ENCODE measurements at regions not wholly inside any gene's neighbourhood (a gene's known extent, or its start where the extent isn't known, plus 50 kb on each side); places are given as distances from the start of the nearest gene placed in this dataset.

GRCh38 chr11:109564241-109564640, 142.3 kb downstream of the C11orf87 start:
- no peak for DNase-seq

GRCh38 chr11:109582470-109582869, 160.5 kb downstream of the C11orf87 start:
- no peak for DNase-seq

GRCh38 chr11:109584001-109584972, 162.3 kb downstream of the C11orf87 start:
- no peak for DNase-seq

GRCh38 chr11:109586789-109587188, 164.8 kb downstream of the C11orf87 start:
- DNase-seq: no peak

DNA sequence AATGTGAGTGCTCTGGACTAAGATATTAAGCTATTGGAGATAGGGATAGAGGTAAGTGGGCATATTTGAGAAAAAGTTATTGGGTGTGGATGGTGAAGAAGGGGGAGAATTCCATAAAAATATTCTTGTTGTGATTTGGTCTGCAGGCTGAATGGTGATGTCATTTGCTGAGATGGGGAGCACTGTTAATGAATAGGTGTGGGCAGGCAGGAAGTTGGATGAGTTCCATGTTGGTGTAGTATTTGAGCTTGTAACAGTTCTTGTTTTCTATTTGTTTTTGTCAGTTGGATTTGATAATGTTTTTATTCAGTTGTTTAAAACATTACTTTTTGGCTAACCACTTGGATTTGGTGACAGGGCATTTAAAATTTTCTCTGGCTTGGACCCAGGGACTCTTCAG, 168.8 kb downstream of the C11orf87 start:
- DNase-seq: no peak

GRCh38 chr11:109597336-109597735, 175.3 kb downstream of the C11orf87 start:
- no peak for DNase-seq

DNA sequence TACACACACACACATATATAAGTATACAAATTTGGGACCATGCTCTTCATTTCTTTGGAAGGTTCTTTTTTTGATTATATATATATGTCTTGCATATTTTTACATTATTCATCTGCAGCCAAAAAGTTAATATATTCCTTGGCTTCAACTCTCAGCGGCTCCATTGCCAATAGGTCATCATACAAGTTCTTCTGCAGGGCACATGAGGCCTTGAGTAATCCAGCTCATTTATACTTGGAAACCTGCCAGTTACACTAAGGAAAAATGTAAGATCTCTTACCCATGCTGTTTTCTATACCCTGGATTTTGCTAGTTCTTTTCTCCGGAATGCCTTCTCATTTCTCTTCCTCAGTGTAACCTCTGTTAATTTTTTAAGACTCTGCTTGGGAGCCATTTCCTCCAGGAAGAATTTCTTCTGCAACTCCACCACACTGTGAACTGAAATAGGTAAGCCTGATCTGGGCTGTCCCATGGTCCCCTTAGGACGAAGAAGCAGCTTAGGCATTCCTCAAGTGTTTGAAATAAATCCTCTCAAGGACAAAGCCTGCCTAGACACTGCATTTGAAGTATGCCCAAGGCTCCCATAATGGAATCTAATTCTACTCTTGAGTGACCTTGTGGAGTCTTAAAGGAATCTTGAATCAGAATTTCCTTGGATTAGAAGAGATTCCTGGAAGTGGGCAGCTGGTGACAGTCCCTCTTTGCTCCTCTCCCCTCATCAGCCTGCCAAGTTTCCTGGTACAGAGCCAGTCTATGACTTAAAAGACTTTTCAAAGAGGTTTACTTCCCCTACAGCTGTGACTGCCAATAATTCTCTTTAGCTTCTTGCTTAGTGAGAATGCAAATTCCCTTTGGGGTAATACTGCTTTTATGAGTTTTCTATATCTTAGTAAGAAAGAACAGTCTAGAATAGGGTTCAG, 182.8 kb downstream of the C11orf87 start:
- DNase-seq: no peak

DNA sequence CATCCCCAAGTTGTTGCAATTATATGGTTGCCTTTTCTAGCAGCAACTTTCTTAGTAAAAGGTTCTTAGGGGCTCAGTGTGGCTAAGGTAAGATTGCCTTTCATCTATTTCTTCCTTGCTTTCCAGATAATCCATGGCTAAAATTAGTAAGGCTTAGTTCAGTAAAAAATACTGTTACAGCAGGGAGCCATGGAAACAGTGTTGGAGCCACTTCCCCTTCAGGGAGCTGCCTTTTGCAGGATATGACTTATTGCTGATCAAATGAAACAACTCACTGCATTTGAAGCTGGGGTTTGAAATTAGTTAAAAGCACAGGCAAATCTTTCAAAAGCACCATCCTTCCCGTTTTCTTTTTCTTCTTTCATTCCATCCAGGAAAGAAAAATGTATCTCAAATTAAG, 184.3 kb downstream of the C11orf87 start:
- DNase-seq: no peak

GRCh38 chr11:109609454-109610185, 187.6 kb downstream of the C11orf87 start:
- no peak for DNase-seq

DNA sequence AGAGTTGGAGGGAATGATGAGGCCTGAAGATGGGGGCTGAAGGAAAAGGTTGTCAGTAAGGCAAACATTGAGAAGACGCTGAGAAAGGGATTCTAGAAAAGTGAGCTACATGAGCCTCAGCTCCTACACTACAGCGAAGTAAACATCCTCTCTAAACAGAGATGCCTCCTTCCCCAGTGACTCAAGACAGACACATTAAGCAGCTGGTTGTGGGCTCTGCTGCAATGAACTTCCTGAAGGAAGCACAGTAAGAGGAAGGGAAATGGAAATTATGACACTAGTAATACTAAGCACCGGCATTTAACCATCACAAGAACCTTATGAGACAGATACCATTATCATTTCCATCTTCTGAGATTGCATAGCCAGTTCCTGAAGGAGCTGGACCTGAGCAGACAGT, 190.5 kb downstream of the C11orf87 start:
- no peak for DNase-seq

DNA sequence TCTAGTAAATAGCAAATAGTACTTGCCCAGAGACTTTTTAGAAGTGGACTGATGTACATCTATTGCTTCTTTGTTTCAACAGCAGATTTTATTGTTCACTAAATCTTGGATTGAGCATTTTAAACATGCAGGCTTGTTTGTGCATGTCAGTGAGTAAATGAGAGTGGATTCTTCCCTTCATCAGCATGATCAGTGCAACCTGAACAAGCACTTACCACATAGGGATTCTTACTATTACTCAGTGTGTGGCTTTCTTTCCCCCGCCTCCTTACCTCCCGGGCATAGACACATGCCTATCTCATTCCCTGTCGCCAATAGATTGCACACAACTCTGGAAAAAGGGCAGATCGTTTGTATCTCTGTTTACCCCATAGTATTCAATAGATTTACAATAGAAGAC, 197.5 kb downstream of the C11orf87 start:
- no peak for DNase-seq

DNA sequence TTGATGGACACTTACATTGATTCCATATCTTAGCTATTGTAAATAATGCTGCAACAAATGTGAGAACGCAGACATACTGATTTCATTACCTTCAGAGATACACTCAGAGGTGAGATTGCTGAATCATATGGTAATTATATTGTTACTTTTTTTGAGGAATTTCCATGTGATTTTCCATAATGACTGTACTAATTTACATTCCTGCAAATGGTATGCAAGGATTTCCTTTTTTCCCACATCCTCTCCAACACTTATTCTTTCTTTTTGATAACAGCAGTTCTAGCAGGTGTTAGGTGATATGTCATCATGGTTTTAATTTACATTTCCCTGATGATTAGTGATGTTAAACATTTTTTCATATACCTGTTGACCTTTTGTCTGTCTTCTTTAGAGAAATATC, 207.7 kb downstream of the C11orf87 start:
- DNase-seq: no peak

- DNase-seq: no peak
Observed at GRCh38 chr11:109641549-109641948, 219.6 kb downstream of the C11orf87 start.

DNA sequence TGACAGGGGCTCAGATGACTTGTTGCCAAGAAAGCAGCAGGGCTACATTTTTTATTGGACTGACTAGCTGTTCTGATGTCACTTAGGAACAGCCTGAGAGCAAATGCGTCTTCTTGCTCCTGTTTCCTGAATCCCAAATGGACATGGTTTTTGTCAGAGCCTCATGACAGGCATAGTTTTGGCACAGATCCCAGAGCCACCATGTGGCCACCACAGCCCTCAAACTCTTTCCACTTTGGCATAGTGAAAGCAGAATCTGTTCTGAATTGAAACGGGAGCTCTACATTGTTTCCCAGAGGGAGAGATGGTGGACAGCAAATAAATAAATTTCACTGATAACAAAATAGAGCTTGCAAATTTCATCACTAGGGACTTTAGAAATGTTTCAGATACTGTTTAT, 222.2 kb downstream of the C11orf87 start:
- DNase-seq: no peak

- DNase-seq: no peak
Observed at GRCh38 chr11:109648804-109649203, 226.8 kb downstream of the C11orf87 start.

GRCh38 chr11:109654091-109654490, 232.1 kb downstream of the C11orf87 start:
- no peak for DNase-seq

GRCh38 chr11:109658190-109658589, 236.2 kb downstream of the C11orf87 start:
- DNase-seq: no peak

GRCh38 chr11:109667719-109668118, 245.7 kb downstream of the C11orf87 start:
- DNase-seq: no peak

DNA sequence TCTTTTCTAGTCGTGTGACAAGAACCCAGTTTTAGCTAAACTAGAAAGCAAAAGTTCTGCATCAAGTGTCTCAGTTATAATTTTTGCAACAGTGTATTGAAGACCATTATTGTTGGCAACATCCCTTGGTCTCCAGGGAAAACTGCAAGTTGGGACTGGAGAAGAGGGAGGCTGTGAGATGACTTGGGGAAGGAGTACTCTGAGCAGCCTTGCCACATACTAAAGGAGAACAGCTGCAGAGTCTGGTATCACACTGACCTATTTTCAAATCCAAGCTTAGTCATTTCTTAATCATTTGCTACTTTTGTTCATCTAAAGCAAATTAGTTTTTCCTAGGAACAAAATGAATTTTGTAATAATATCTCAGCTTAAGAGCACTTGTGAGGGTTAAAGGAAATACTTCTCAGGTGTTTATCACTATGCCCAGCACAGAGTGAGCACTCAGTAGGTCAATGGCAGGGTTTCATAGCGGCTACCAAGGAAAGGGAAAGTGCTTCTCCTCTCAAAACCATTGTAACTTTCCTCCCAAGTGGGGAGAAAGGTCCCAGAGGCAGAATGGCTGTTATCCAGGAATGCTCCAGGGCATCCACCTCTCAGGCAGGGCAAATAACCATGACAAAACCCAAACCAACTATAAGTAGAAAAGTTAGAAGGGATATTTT, 247.1 kb downstream of the C11orf87 start:
- DNase-seq: no peak

DNA sequence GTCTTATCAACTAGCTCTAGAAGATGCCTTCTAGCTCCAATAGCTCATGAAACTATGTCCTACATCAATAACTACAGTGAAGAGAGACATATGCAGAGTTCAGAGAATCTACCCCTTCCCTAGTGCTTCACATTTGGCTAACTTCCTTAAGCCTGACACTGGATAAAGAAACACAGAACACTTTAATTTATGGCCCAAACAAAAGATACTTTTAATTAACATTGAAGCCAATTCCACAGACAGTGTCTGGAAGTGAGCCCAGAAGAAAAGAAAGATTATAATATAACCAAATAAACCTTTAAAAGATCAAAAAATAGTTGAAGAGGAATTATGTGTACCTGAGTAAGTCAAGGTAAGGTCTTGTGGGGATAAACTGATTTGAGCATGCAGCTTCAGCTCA, 255.2 kb downstream of the C11orf87 start:
- no peak for DNase-seq

- DNase-seq: no peak
Observed at GRCh38 chr11:109677876-109678275, 255.9 kb downstream of the C11orf87 start.

DNA sequence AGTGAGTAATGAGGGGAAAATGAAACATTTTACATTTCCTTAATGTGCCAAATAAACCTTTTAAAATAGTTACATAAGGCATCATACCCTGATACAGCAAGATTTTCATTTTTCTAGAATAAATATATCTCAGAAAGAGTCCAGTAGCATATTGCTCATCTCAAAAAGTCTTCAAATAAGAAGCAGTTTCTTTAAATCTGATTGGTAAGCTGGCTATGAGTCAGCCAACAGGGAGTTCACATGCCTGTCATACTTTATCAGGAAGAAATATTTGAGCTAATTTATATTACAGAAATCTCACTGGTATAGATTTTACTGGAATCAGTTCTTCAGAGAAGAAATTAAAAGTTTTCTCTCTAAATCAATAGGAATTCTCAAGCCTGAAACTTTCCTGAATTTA, 258.1 kb downstream of the C11orf87 start:
- DNase-seq: no peak

Data from activated CD4-positive, alpha-beta T cell treated with anti-CD3 and anti-CD28 coated beads for 4 hours (primary cell).